ENCODE measurements at regions not wholly inside any gene's neighbourhood (a gene's known extent, or its start where the extent isn't known, plus 50 kb on each side); places are given as distances from the start of the nearest gene placed in this dataset.
"Not testable (repeated sequence)": the region's sequence is repeated elsewhere in the genome, so short reads cannot be mapped to it uniquely, and the experiment has no call there.

GRCh38 chr7:81293806-81294205 is 375.0 kb upstream of the SEMA3C start:
- CTCF ChIA-PET, result no interaction called here

GRCh38 chr7:81286754-81287153 is 367.9 kb upstream of the SEMA3C start:
- H3K27ac Mint-ChIP-seq (ENCODE audit: unreplicated experiment); H3K9me3 Mint-ChIP-seq (ENCODE audit: low read depth, unreplicated experiment); DNase-seq; CTCF ChIA-PET; intact Hi-C loops (cut with micrococcal nuclease; ENCODE audit: unreplicated experiment); H3K4me3 Mint-ChIP-seq (ENCODE audit: low read depth, unreplicated experiment); H3K36me3 Mint-ChIP-seq (ENCODE audit: insufficient read depth, unreplicated experiment); BruUV-seq (replicated peaks); H3K27me3 Mint-ChIP-seq (ENCODE audit: unreplicated experiment): not testable (repeated sequence)
- peaks cover 11% of the 10 kb centered on the region for H3K4me1 Mint-ChIP-seq (ENCODE audit: low read depth, unreplicated experiment)

More at GRCh38 chr7:81293806-81294205, 375.0 kb upstream of the SEMA3C start:
- no peak for TF ChIP-seq CTCF (IDR thresholded peaks at IDR 0.05; ENCODE audit: unreplicated experiment)
- no peaks in the 10 kb centered on the region for H3K9me3 Mint-ChIP-seq (ENCODE audit: low read depth, unreplicated experiment)
- no peaks in the 10 kb centered on the region for H3K36me3 Mint-ChIP-seq (ENCODE audit: insufficient read depth, unreplicated experiment)
- H3K27ac Mint-ChIP-seq (ENCODE audit: unreplicated experiment), result no peak overlapping the region
- BruUV-seq (replicated peaks), result no TSS peak
- intact Hi-C loops (cut with micrococcal nuclease; ENCODE audit: unreplicated experiment), result no loop called here
- H3K27me3 Mint-ChIP-seq (ENCODE audit: unreplicated experiment), result no peaks in the 10 kb centered on the region
- no peak for DNase-seq
- peaks cover 15% of the 10 kb centered on the region for H3K4me1 Mint-ChIP-seq (ENCODE audit: low read depth, unreplicated experiment)
- H3K4me3 Mint-ChIP-seq (ENCODE audit: low read depth, unreplicated experiment), result no peak overlapping the region

GRCh38 chr7:81285142-81285871 is 366.5 kb upstream of the SEMA3C start:
- Mint-ChIP-seq H3K4me3 (ENCODE audit: low read depth, unreplicated experiment) (no peak overlapping the region), H3K36me3 (ENCODE audit: insufficient read depth, unreplicated experiment) (no peaks in the 10 kb centered on the region), H3K27ac (ENCODE audit: unreplicated experiment) (peak overlapping the region; percentile 43), H3K27me3 (ENCODE audit: unreplicated experiment) (no peaks in the 10 kb centered on the region), H3K9me3 (ENCODE audit: low read depth, unreplicated experiment) (no peaks in the 10 kb centered on the region), H3K4me1 (ENCODE audit: low read depth, unreplicated experiment) (peaks cover 11% of the 10 kb centered on the region)
- CTCF ChIA-PET, result no interaction called here
- DNase-seq, result no peak
- intact Hi-C loops (cut with micrococcal nuclease; ENCODE audit: unreplicated experiment), result no loop called here
- BruUV-seq (replicated peaks), result no TSS peak
- no peak for TF ChIP-seq CTCF (IDR thresholded peaks at IDR 0.05; ENCODE audit: unreplicated experiment)

- peak overlapping the region; percentile 43 for H3K27ac Mint-ChIP-seq (ENCODE audit: unreplicated experiment)
- TF ChIP-seq CTCF (IDR thresholded peaks at IDR 0.05; ENCODE audit: unreplicated experiment), result no peak
- H3K27me3 Mint-ChIP-seq (ENCODE audit: unreplicated experiment), result no peaks in the 10 kb centered on the region
- BruUV-seq (replicated peaks), result no TSS peak
- intact Hi-C loops (cut with micrococcal nuclease; ENCODE audit: unreplicated experiment), result no loop called here
- no peak for DNase-seq
- H3K36me3 Mint-ChIP-seq (ENCODE audit: insufficient read depth, unreplicated experiment), result no peaks in the 10 kb centered on the region
- CTCF ChIA-PET, result no interaction called here
- H3K4me3 Mint-ChIP-seq (ENCODE audit: low read depth, unreplicated experiment), result no peak overlapping the region
- no peaks in the 10 kb centered on the region for H3K9me3 Mint-ChIP-seq (ENCODE audit: low read depth, unreplicated experiment)
- H3K4me1 Mint-ChIP-seq (ENCODE audit: low read depth, unreplicated experiment), result peaks cover 11% of the 10 kb centered on the region
These were observed 365.7 kb upstream of the SEMA3C start for GRCh38 chr7:81284576-81284975.

- no peaks in the 10 kb centered on the region for H3K27me3 Mint-ChIP-seq (ENCODE audit: unreplicated experiment)
- no peak overlapping the region for H3K27ac Mint-ChIP-seq (ENCODE audit: unreplicated experiment)
- intact Hi-C loops (cut with micrococcal nuclease; ENCODE audit: unreplicated experiment), result no loop called here
- TF ChIP-seq CTCF (IDR thresholded peaks at IDR 0.05; ENCODE audit: unreplicated experiment), result no peak
- no peak for DNase-seq
- no peaks in the 10 kb centered on the region for H3K9me3 Mint-ChIP-seq (ENCODE audit: low read depth, unreplicated experiment)
- no TSS peak for BruUV-seq (replicated peaks)
- CTCF ChIA-PET, result no interaction called here
- no peaks in the 10 kb centered on the region for H3K36me3 Mint-ChIP-seq (ENCODE audit: insufficient read depth, unreplicated experiment)
- H3K4me1 Mint-ChIP-seq (ENCODE audit: low read depth, unreplicated experiment), result peaks cover 11% of the 10 kb centered on the region
- no peak overlapping the region for H3K4me3 Mint-ChIP-seq (ENCODE audit: low read depth, unreplicated experiment)
These were observed 361.7 kb upstream of the SEMA3C start for GRCh38 chr7:81280531-81280930.

All from Calu3 (cell line).